ENCODE measurements at regions not wholly inside any gene's neighbourhood (a gene's known extent, or its start where the extent isn't known, plus 50 kb on each side); places are given as distances from the start of the nearest gene placed in this dataset.
"Not testable (repeated sequence)": the region's sequence is repeated elsewhere in the genome, so short reads cannot be mapped to it uniquely, and the experiment has no call there.

GRCh38 chr2:91476244-91476935 is 2784.9 kb downstream of the RPIA start:
- intact Hi-C loops (cut with micrococcal nuclease; ENCODE audit: unreplicated experiment) = not testable (repeated sequence)

GRCh38 chr2:91476936-91477246 is 2785.4 kb downstream of the RPIA start:
- H3K27me3 Mint-ChIP-seq (ENCODE audit: insufficient read depth, unreplicated experiment) = peaks cover 19% of the 10 kb centered on the region
- H3K36me3 ChIP-seq (ENCODE audit: control insufficient read depth, insufficient read depth, low read length); H3K9me3 Mint-ChIP-seq (ENCODE audit: unreplicated experiment); H3K36me3 Mint-ChIP-seq (ENCODE audit: insufficient read depth, unreplicated experiment); H3K27me3 ChIP-seq (replicated peaks; ENCODE audit: control insufficient read depth, insufficient read depth, low read length); intact Hi-C loops (cut with micrococcal nuclease; ENCODE audit: unreplicated experiment); H3K27ac Mint-ChIP-seq (ENCODE audit: unreplicated experiment); H3K4me1 Mint-ChIP-seq (ENCODE audit: low read depth, unreplicated experiment); POLR2A ChIA-PET; H3K4me1 ChIP-seq; H3K9me3 ChIP-seq; CTCF ChIA-PET; BruUV-seq (replicated peaks); DNase-seq; H3K4me3 ChIP-seq (ENCODE audit: low read depth, low read length): not testable (repeated sequence)
- peak overlapping the region; percentile 54 for H3K4me3 Mint-ChIP-seq (ENCODE audit: unreplicated experiment)

More at GRCh38 chr2:91476244-91476935, 2784.9 kb downstream of the RPIA start:
- H3K36me3 ChIP-seq (ENCODE audit: control insufficient read depth, insufficient read depth, low read length); H3K9me3 Mint-ChIP-seq (ENCODE audit: unreplicated experiment); BruUV-seq (replicated peaks); H3K36me3 Mint-ChIP-seq (ENCODE audit: insufficient read depth, unreplicated experiment); H3K9me3 ChIP-seq; POLR2A ChIA-PET; H3K4me1 Mint-ChIP-seq (ENCODE audit: low read depth, unreplicated experiment); CTCF ChIA-PET; H3K4me3 ChIP-seq (ENCODE audit: low read depth, low read length); H3K27me3 ChIP-seq (replicated peaks; ENCODE audit: control insufficient read depth, insufficient read depth, low read length); H3K4me1 ChIP-seq; H3K27ac Mint-ChIP-seq (ENCODE audit: unreplicated experiment); DNase-seq: not testable (repeated sequence)
- Mint-ChIP-seq H3K4me3 (ENCODE audit: unreplicated experiment) (peak overlapping the region; percentile 54), H3K27me3 (ENCODE audit: insufficient read depth, unreplicated experiment) (peaks cover 16% of the 10 kb centered on the region)

- intact Hi-C loops (cut with micrococcal nuclease; ENCODE audit: unreplicated experiment); H3K4me1 ChIP-seq; H3K9me3 Mint-ChIP-seq (ENCODE audit: unreplicated experiment); CTCF ChIA-PET; H3K36me3 Mint-ChIP-seq (ENCODE audit: insufficient read depth, unreplicated experiment); H3K27ac Mint-ChIP-seq (ENCODE audit: unreplicated experiment); H3K9me3 ChIP-seq; H3K27me3 ChIP-seq (replicated peaks; ENCODE audit: control insufficient read depth, insufficient read depth, low read length); H3K36me3 ChIP-seq (ENCODE audit: control insufficient read depth, insufficient read depth, low read length); DNase-seq; H3K4me1 Mint-ChIP-seq (ENCODE audit: low read depth, unreplicated experiment); BruUV-seq (replicated peaks); POLR2A ChIA-PET: not testable (repeated sequence)
- peaks cover 16% of the 10 kb centered on the region for H3K27me3 Mint-ChIP-seq (ENCODE audit: insufficient read depth, unreplicated experiment)
- peak overlapping the region; percentile 46 for H3K4me3 ChIP-seq (ENCODE audit: low read depth, low read length)
- peak overlapping the region; percentile 66 for H3K4me3 Mint-ChIP-seq (ENCODE audit: unreplicated experiment)
These were observed 2785.8 kb downstream of the RPIA start for GRCh38 chr2:91477291-91477690.

DNA sequence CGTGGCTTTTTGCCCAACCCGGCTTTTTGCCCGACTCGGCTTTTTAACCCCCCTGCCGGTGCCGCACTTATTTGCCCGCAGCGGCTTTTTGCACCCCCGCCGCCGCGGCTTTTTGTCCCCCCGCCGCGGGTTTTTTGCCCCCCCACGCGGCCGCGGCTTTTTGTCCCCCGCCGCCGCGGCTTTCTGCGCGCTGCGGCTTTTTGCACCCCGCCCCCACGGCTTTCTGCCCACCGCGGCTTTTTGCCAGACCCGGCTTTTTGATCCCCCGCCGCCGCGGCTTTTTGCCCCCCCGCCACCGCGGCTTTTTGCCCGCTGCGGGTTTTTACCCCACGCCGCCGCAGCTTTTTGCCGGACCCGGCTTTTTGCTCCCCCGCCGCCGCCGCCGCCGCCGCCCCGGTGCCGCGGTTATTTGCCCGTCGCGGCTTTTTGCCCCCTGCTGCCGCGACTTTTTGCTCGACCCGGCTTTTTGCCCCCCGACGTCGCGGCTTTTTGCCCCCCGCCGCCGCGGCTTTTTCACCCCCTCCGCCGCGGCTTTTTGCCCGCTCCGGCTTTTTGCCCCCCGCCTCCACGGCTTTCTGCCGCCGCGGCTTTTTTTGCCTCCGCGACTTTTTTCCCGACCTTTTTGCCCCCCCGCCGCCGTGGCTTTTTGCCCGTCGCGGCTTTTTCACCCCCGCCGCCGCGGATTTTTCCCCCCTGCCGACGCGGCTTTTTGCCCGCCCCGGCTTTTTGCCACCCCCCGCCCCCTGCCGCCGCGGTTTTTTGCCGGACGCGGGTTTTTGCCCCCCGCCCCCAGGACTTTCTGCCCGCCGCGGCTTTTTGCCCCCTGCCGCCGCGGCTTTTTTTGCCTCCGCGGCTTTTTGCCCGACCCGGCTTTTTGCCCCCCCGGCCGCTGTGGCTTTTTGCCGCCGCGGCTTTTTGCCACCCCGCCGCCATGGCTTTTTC is 2786.5 kb downstream of the RPIA start:
- H3K36me3 Mint-ChIP-seq (ENCODE audit: insufficient read depth, unreplicated experiment) = no peaks in the 10 kb centered on the region
- H3K27ac Mint-ChIP-seq (ENCODE audit: unreplicated experiment) = no peak overlapping the region
- no peaks in the 10 kb centered on the region; the same call in none of the 2 replicates for H3K27me3 ChIP-seq (replicated peaks; ENCODE audit: control insufficient read depth, insufficient read depth, low read length)
- H3K9me3 Mint-ChIP-seq (ENCODE audit: unreplicated experiment) = no peaks in the 10 kb centered on the region
- POLR2A ChIA-PET = no interaction called here
- H3K4me3 Mint-ChIP-seq (ENCODE audit: unreplicated experiment) = peak overlapping the region; percentile 66
- no peaks in the 10 kb centered on the region for H3K36me3 ChIP-seq (ENCODE audit: control insufficient read depth, insufficient read depth, low read length)
- H3K4me3 ChIP-seq (ENCODE audit: low read depth, low read length) = peak overlapping the region; percentile 46
- BruUV-seq (replicated peaks) = no TSS peak
- H3K4me1 Mint-ChIP-seq (ENCODE audit: low read depth, unreplicated experiment) = no peaks in the 10 kb centered on the region
- intact Hi-C loops (cut with micrococcal nuclease; ENCODE audit: unreplicated experiment) = no loop called here
- peaks cover 16% of the 10 kb centered on the region for H3K27me3 Mint-ChIP-seq (ENCODE audit: insufficient read depth, unreplicated experiment)
- no peaks in the 10 kb centered on the region for H3K9me3 ChIP-seq
- H3K4me1 ChIP-seq = no peaks in the 10 kb centered on the region
- CTCF ChIA-PET = no interaction called here
- no peak for TF ChIP-seq CTCF (IDR thresholded peaks at IDR 0.05; ENCODE audit: insufficient read depth in 1 of 2, low read depth in 1 of 2, low read length in 1 of 2, severe bottlenecking in 1 of 2, unreplicated experiment in 1 of 2)
- peak in 1 of 2 experiments; percentile 41 for DNase-seq

DNA sequence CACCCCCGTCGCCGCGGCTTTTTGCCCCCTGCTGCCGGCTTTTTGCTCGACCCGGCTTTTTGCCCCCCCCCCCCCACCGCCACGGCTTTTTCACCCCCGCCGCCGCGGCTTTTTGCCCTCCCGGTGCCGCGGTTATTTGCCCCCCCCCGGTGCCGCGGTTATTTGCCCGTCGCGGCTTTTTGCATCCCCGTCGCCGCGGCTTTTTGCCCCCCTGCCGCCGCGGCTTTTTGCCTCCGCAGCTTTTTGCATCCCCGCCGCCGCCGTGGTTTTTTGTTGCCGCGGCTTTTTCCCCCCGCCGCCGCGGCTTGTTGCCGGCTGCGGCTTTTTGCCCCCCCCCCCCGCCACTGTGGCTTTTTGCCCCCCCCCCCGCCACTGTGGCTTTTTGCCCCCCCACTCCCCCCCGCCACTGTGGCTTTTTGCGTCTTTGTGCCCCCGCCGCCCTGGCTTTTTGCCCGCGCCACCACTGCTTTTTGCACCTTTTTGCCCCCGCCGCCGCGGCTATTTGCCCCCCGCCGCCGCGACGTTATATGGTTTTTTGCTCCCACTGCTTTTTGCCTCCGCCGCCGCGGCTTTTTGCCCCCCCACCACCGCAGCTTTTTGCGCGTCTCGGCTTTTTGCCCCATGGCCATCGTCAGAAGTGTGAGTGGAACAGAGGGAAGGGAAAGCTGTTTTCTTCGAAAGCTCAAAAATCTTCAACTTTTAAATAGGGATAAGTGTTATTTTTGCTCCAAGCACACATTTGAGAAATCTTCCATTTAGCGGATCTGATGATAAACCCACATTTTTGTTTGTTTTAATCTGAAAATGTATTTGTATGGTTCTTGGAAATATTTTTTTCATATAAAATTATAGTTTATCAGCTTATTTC is 2787.6 kb downstream of the RPIA start:
- peak in 1 of 2 experiments; percentile 36 for DNase-seq
- intact Hi-C loops (cut with micrococcal nuclease; ENCODE audit: unreplicated experiment); H3K36me3 ChIP-seq (ENCODE audit: control insufficient read depth, insufficient read depth, low read length); H3K4me1 Mint-ChIP-seq (ENCODE audit: low read depth, unreplicated experiment); H3K36me3 Mint-ChIP-seq (ENCODE audit: insufficient read depth, unreplicated experiment); H3K27ac Mint-ChIP-seq (ENCODE audit: unreplicated experiment); H3K27me3 ChIP-seq (replicated peaks; ENCODE audit: control insufficient read depth, insufficient read depth, low read length); H3K9me3 Mint-ChIP-seq (ENCODE audit: unreplicated experiment); CTCF ChIA-PET; POLR2A ChIA-PET; H3K4me1 ChIP-seq; H3K9me3 ChIP-seq; BruUV-seq (replicated peaks): not testable (repeated sequence)
- H3K4me3 ChIP-seq (ENCODE audit: low read depth, low read length) = peak overlapping the region; percentile 46
- H3K27me3 Mint-ChIP-seq (ENCODE audit: insufficient read depth, unreplicated experiment) = peaks cover 13% of the 10 kb centered on the region
- H3K4me3 Mint-ChIP-seq (ENCODE audit: unreplicated experiment) = peak overlapping the region; percentile 66

Measured in Caco-2 (cell line).